ENCODE measurements at regions not wholly inside any gene's neighbourhood (a gene's known extent, or its start where the extent isn't known, plus 50 kb on each side); places are given as distances from the start of the nearest gene placed in this dataset.
A peak's percentile ranks its signal among the peaks of the same experiment; 100 is the strongest.

DNA sequence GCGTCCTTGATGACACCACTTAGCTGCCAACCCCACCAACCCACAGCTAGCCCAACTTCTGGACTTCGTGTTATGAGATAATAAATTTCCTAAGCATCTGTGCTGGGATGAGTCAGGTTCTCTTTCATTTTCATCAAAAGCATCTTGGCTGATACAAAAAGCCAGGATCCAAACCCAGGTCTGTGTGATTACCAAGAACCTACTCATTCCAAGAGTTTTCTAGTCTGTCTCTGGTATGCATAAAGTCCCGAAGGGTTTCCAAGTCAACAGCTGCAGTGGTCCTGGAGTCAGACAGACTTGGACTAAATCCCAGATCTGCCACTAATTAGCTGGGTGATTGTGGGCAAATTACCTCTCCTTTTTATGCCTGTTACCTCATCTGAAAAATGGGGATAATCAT, 55.5 kb upstream of the SERP2 start:
- Histone ChIP-seq H3K27me3 (no peaks in the 10 kb centered on the region), H3K4me3 (no peak overlapping the region), H3K27ac (no peak overlapping the region), H3K9me3 (peaks cover 0 to 5% (median 0%) of the 10 kb centered on the region in 11 donors), H3K36me3 (no peaks in the 10 kb centered on the region), H3K4me1 (peaks cover 0 to 10% (median 0%) of the 10 kb centered on the region in 9 donors)
- intact Hi-C loops (cut with DNase I), result no loop called here
- no peak for DNase-seq
- no peak for TF ChIP-seq CTCF (IDR thresholded peaks at IDR 0.05)
- peak in 3 of 8 donors; percentile 10 to 24 (median 11) for ATAC-seq
- WGBS, 2 donors, result 59 to 81% methylated on average over 3 of the region's 3 CpGs

GRCh38 chr13:44320611-44321010, 53.0 kb upstream of the SERP2 start:
- Histone ChIP-seq H3K4me1 (peaks cover 0 to 10% (median 0%) of the 10 kb centered on the region in 9 donors), H3K36me3 (no peaks in the 10 kb centered on the region), H3K9me3 (peaks cover 0 to 5% (median 0%) of the 10 kb centered on the region in 11 donors), H3K27ac (no peak overlapping the region), H3K27me3 (no peaks in the 10 kb centered on the region), H3K4me3 (no peak overlapping the region)
- no peak for TF ChIP-seq CTCF (IDR thresholded peaks at IDR 0.05)
- ATAC-seq (no peak), DNase-seq (no peak)
- intact Hi-C loops (cut with DNase I), result loop anchor here in 1 of 10 donors (5.0 kb wide), 1 partner anchor 37 kb away; no protein-coding TSS in a partner anchor

- DNase-seq, result no peak
- Histone ChIP-seq H3K4me3 (no peak overlapping the region), H3K36me3 (no peaks in the 10 kb centered on the region), H3K9me3 (peaks cover 0 to 5% (median 0%) of the 10 kb centered on the region in 11 donors), H3K27me3 (no peaks in the 10 kb centered on the region), H3K27ac (no peak overlapping the region), H3K4me1 (peaks cover 0 to 10% (median 0%) of the 10 kb centered on the region in 9 donors)
- no peak for ATAC-seq
- 95% methylated on average over 2 of the region's 2 CpGs for WGBS, 2 donors
- TF ChIP-seq CTCF (IDR thresholded peaks at IDR 0.05), result no peak
- intact Hi-C loops (cut with DNase I), result loop anchor here in 1 of 10 donors (5.0 kb wide), 1 partner anchor 35 kb away; no protein-coding TSS in a partner anchor
These were observed 51.7 kb upstream of the SERP2 start for GRCh38 chr13:44321961-44322360.

- no peak for ATAC-seq
- intact Hi-C loops (cut with DNase I), result loop anchor here in 1 of 10 donors (5.0 kb wide), 1 partner anchor 34 kb away; no protein-coding TSS in a partner anchor
These were observed 50.7 kb upstream of the SERP2 start for GRCh38 chr13:44322928-44323327.

More at GRCh38 chr13:44322928-44323327, 50.7 kb upstream of the SERP2 start:
- H3K9me3 ChIP-seq, result peaks cover 0 to 7% (median 0%) of the 10 kb centered on the region in 11 donors
- no peak overlapping the region for H3K27ac ChIP-seq
- WGBS, 2 donors, result 93 to 98% methylated on average over 2 of the region's 2 CpGs
- no peak overlapping the region for H3K4me3 ChIP-seq
- no peaks in the 10 kb centered on the region for H3K27me3 ChIP-seq
- no peak for DNase-seq
- no peak for TF ChIP-seq CTCF (IDR thresholded peaks at IDR 0.05)
- H3K36me3 ChIP-seq, result no peaks in the 10 kb centered on the region
- peaks cover 0 to 4% (median 0%) of the 10 kb centered on the region in 9 donors for H3K4me1 ChIP-seq
